HG03565 (cell line): ENCODE measurements at regions not wholly inside any gene's neighbourhood (a gene's known extent, or its start where the extent isn't known, plus 50 kb on each side); places are given as distances from the start of the nearest gene placed in this dataset.
"Not testable (repeated sequence)": the region's sequence is repeated elsewhere in the genome, so short reads cannot be mapped to it uniquely, and the experiment has no call there.

Source experiments
- ATAC-seq: cut with Tn5 transposase; IDR thresholded peaks from one replicate; pipeline ENCODE4 v1.9.1; 2021; ENCODE audit warnings: mild to moderate bottlenecking, moderate library complexity; ENCODE audit not compliant: unreplicated experiment

DNA sequence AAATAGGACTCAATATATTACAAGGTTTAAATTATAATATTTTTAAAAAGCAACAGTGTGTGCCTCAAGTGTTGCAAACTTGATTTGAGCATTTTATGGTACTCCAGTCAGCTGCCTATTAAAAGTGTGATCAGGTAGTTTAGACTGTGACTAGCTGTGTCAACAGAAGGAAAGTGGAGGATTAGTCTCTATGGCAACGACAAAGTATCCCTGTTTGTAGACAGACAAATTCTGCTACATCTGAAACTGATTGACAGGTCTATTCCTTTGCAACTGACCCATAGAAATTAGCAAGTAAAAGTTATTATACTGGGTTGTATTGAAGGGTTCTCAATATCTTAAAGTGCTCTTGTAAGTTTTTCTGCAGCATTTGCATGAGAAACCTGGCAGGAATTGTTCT, 249.8 kb upstream of the ARRDC3 start:
- ATAC-seq: no peak

GRCh38 chr5:91611746-91612145, 228.6 kb upstream of the ARRDC3 start:
- ATAC-seq: no peak

- no peak for ATAC-seq
Observed at GRCh38 chr5:91607675-91608074, 224.6 kb upstream of the ARRDC3 start.

DNA sequence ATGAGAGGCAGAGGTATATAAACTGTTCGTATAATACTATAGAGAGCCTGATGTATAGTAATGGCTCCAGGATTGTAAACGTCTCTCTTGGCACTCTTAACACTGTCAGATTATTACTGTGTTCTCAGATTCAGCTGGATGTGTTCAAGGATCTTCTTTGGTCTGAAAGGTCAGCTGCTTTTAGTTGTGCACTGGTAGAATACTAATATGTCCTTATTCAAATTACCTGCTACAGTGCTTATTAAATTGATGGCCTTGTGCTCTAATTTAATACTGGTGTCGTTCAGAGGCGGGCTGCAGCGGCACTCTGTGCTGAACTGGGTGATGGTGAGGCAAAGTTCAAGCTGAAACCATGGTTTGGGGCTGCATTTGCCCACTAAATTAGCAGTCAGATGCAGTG, 216.7 kb upstream of the ARRDC3 start:
- ATAC-seq: no peak

DNA sequence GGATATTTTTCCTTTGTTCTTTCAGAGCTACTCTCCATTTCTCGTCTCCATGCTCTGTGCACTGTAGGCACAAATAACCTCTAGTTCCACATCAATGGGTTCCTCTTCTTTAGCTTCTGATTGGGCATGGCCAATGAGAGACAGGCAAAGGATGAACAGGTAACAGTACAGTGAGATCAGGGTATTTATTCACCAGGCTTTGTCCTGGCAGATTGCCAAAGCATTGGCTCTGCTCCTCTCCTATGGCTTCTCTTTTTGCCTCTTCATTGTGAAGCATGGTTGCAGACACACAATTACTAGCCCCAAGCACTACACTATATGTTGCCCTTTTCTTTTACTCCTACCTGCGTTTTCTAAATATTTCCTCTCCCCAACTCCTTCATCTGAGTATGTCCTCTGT, 215.1 kb upstream of the ARRDC3 start:
- no peak for ATAC-seq

DNA sequence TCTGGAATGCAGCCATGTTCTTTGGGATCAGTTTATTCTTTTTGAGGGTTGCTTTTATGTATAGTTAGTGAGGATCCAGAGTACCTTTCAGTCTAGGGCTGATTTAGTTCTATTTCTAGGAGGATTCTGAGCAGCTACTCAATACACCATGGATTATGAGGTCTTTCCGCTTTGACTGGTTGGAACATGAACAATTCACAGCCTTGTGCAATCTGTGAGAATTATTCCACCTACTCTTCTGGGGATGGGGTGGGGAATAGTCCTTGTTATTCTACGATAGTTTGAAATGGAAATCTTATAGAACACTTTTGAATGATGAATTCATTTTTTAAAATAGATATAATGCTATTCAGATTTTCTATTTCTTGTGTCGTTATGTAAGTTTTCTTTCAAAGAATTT, 212.3 kb upstream of the ARRDC3 start:
- no peak for ATAC-seq

- ATAC-seq: no peak
Observed at GRCh38 chr5:91591076-91591475, 208.0 kb upstream of the ARRDC3 start.

DNA sequence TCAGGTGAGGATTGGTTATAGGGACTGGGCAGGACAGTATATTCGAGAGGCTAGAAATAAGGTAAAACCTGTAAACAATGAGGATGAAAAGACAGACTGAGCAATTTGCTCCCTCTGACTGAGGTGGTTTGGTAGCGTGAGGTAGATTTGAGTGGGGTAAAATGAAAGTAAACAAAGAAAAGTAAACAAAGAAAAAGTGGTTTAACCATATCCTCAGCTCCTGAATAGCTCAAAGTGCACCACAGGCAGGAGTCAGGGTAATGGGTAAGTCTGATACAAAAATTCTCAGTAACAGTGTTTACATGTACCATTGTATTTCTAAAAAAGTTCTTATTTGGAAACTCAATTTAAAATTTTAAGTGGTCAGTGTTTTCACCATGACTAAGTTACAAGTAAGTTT, 203.1 kb upstream of the ARRDC3 start:
- no peak for ATAC-seq

DNA sequence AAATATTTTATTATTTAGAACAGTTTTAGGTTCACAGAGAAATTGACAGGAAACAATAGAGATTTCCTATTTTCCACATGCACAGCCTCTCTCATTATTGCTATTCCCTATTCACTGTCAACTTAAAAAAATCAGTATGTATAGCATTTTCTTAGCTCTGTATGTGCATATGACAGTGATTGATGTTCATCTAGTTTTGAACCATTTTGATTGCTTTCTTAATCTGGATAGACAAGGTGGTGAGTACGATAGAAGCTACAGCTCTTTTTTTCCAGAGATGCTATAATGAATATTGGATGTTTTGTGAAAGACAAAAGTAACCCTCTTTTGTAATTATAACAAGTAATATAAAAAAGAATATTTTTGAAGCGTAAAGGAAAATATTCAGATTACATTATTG, 201.2 kb upstream of the ARRDC3 start:
- no peak for ATAC-seq

DNA sequence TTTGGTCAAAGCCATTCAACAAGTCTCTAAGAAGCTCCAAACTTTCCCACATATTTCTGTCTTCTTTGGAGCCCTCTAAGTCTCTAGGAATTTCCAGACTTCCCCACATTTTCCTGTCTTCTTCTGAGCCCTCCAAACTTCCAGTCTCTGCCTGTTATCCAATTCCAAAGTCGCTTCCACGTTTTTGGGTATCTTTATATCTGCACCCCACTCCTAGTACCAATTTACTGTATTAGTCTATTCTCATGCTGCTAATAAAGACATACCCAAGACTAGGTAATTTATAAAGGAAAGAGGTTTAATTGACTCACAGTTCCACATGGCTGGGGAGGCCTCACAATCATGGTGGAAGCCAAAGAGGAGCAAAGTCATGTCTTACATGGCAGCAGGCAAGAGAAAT, 182.9 kb upstream of the ARRDC3 start:
- ATAC-seq: not testable (repeated sequence)

DNA sequence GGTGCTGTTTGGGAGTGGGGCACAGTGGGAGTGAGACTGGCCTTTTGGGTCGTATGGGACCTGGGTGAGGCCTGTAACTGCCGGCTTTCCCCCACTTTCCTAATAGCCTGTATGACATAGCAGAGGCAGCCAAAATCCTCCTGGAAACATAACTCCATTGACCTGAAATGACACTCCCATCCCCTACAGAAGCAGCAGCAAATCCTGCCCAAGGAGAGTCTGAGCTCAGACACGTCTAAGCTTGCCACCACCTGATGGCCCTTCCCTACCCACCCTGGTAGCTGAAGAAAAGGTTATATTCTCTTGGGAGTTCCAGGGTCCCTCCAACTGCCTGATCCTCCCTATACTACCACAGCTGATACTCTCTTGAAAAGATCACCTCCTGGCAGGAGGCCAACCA, 179.8 kb upstream of the ARRDC3 start:
- ATAC-seq: no peak

DNA sequence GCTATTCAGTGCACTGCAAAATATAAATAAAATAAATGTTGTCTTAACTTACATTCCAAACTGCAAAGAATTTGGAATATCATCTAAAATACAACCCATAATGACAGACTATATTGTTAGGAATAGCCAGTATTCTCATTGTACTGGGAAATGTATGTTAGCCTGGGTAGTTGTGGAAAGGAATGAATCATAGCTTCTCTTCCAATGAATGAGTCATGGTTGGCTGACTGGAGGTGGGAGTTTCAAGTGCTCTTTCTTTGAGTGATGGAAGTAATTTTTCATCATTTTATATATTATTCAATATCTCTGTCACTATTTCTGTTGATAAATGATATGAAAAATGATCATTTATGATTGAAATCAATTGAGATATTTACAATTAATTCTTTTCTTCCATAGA, 158.6 kb upstream of the ARRDC3 start:
- no peak for ATAC-seq

DNA sequence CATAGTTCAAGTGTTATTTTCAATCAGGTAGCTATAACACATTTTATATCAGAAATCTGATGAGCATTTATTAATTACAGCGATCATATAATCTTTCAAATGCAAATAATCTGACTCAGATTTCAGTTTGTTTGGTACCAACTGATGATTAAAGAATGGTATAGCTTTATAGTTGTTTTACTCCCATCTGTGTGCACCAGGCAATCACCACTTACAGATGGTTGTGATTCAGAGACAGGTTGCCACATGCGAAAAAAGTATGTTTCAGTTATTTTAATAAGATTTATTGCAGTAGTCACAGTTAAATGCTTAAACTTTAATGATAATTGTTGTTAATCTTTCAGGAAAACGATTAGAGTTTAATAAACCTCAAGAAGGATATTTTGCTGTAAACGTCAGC, 155.1 kb upstream of the ARRDC3 start:
- no peak for ATAC-seq

- ATAC-seq: no peak
Observed at GRCh38 chr5:91535499-91535898, 152.4 kb upstream of the ARRDC3 start.

GRCh38 chr5:91534332-91534731, 151.2 kb upstream of the ARRDC3 start:
- ATAC-seq: no peak

- ATAC-seq: no peak
Observed at GRCh38 chr5:91532779-91533178, 149.7 kb upstream of the ARRDC3 start.

- ATAC-seq: no peak
Observed at GRCh38 chr5:91532281-91532680, 149.2 kb upstream of the ARRDC3 start.

DNA sequence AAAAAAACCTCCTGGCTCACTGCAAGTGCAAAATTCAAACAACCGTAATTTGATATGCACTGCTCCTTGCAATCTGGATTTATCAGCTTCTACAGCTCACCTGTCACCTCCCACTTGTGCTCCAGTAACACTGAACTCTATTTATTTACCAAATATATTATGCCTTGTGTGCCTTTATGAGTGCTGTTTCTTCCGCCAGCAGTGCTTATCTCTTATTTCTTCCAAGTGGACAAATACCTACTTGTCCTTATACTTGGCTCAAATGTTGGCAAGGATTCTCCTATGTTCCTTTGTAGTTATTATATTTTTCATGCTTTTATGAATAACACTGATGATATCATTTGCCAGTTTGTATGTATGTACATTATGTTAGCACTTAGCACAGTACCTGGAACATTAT, 145.7 kb upstream of the ARRDC3 start:
- ATAC-seq: no peak

- no peak for ATAC-seq
Observed at GRCh38 chr5:91521785-91522184, 138.7 kb upstream of the ARRDC3 start.

DNA sequence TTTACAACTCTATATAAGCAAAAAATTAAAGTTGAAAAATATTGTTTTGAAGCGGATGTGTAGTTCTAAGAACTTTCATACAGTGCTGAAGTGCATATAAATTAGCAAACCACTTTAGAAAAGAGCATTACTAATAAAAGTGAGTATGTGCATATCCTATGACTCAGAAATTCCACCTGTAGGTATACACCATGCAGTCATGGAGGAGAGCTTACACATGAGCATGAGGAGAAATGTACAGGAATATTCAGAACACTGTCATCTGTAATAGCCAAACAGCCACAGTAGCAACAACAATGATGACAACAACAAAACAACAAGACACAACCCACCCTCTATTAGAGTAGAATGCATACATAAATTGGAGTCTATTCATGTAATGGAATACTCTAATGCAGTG, 138.2 kb upstream of the ARRDC3 start:
- no peak for ATAC-seq

DNA sequence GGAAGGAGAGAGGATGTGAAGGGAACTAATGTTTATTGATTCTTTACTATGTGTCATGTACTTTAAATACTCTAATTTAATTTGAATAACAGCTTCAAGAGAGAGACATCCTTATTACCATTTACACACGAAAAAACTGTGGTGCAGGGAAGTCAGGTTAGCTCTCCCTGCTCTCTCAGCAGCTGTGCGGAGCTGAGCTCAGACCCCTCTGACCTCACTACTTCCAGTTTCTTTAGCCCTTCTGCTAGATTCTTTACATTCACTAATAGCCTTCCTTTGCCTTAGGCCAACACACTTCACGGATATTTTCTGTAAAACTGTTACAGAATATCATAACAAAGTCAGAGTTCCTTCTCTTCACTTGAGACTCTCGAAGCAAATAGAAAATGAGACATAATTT, 131.3 kb upstream of the ARRDC3 start:
- no peak for ATAC-seq

DNA sequence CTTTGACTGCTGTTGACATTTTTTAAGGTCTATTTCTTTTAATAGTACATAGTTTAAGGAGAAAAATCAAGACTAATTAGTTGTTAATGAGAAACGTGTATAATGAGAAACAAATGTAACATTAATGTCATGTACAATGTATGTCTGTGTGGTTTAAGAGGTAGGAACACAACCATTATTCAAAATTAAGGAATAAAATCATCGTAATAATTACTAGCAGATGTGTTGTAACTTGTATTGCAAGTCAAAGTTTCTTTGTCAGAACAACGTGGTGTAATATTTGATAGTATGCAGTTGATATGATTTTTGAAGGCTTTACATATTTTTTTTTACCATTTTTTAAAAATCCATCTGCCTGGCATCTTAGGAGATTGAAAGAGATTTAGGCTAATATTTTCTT, 120.2 kb upstream of the ARRDC3 start:
- ATAC-seq: no peak

GRCh38 chr5:91500758-91501157, 117.6 kb upstream of the ARRDC3 start:
- ATAC-seq: no peak

GRCh38 chr5:91499943-91500531, 116.9 kb upstream of the ARRDC3 start:
- ATAC-seq: peak; percentile 78
